ENCODE measurements at regions not wholly inside any gene's neighbourhood (a gene's known extent, or its start where the extent isn't known, plus 50 kb on each side); places are given as distances from the start of the nearest gene placed in this dataset.

- TF ChIP-seq CTCF (conservative IDR thresholded peaks at IDR 0.05; ENCODE audit: low read depth, low read length) (no peak), EZH2 (IDR thresholded peaks at IDR 0.05; ENCODE audit: borderline replicate concordance, low read depth, low read length, poor library complexity, severe bottlenecking) (no peak)
Measured at GRCh38 chr1:239545466-239545865, 159.1 kb downstream of the CHRM3 start.
